Parathyroid adenoma (tissue), 2 donors: ENCODE measurements at regions not wholly inside any gene's neighbourhood (a gene's known extent, or its start where the extent isn't known, plus 50 kb on each side); places are given as distances from the start of the nearest gene placed in this dataset.

Experiments
- H2AFZ ChIP-seq: fragments of 300-600 bp; sonication (generic); one replicate; pipeline ENCODE4 v1.7.0; 2017; ENCODE audit warnings: antibody characterized with exemption, mild to moderate bottlenecking
- H3K27ac ChIP-seq: fragments of 300-600 bp; sonication (generic); one replicate; pipeline ENCODE4 v1.7.0; 2017
- H3K27me3 ChIP-seq: fragments of 300-600 bp; sonication (generic); one replicate; pipeline ENCODE4 v1.7.0; 2017; ENCODE audit warnings: low read length; ENCODE audit not compliant: control insufficient read depth, insufficient read depth
- H3K36me3 ChIP-seq: fragments of 300-600 bp; sonication (generic); one replicate; pipeline ENCODE4 v1.7.0; 2017; ENCODE audit warnings: low read length; ENCODE audit not compliant: control insufficient read depth, insufficient read depth
- H3K4me1 ChIP-seq: fragments of 300-600 bp; sonication (generic); one replicate; pipeline ENCODE4 v1.7.0; 2017; ENCODE audit warnings: control low read depth
- H3K4me2 ChIP-seq: fragments of 300-600 bp; sonication (generic); one replicate; pipeline ENCODE4 v1.7.0; 2017; ENCODE audit warnings: low read length
- H3K4me3 ChIP-seq: fragments of 300-600 bp; sonication (generic); one replicate; pipeline ENCODE4 v1.7.0; 2017; ENCODE audit warnings: low read depth, low read length
- H3K79me2 ChIP-seq: fragments of 300-600 bp; sonication (generic); one replicate; pipeline ENCODE4 v1.7.0; 2017; ENCODE audit warnings: control low read depth
- H3K9ac ChIP-seq: fragments of 300-600 bp; sonication (generic); one replicate; pipeline ENCODE4 v1.7.0; 2017; ENCODE audit warnings: mild to moderate bottlenecking
- H3K9me3 ChIP-seq: fragments of 300-600 bp; sonication (generic); one replicate; pipeline ENCODE4 v1.7.0; 2017; ENCODE audit warnings: low read length; ENCODE audit not compliant: control insufficient read depth
- TF ChIP-seq, protein P1 (sequence below): fragments of 300-600 bp; sonication (generic); IDR thresholded peaks from one replicate; pipeline ENCODE4 v1.7.0; 2017; ENCODE audit warnings: antibody characterized with exemption, mild to moderate bottlenecking
- donor health status: primary hyperparathyroidism.

GRCh38 chr6:132082421-132082820 lies 131.2 kb upstream of the CCN2 start:
- Histone ChIP-seq H2AFZ (no peak overlapping the region), H3K4me2 (no peak overlapping the region), H3K27me3 (no peaks in the 10 kb centered on the region), H3K79me2 (no peaks in the 10 kb centered on the region), H3K36me3 (no peaks in the 10 kb centered on the region), H3K9me3 (no peaks in the 10 kb centered on the region), H3K4me3 (no peak overlapping the region), H3K4me1 (no peaks in the 10 kb centered on the region), H3K9ac (no peak overlapping the region), H3K27ac (no peak overlapping the region)
- TF ChIP-seq, protein P1, sequence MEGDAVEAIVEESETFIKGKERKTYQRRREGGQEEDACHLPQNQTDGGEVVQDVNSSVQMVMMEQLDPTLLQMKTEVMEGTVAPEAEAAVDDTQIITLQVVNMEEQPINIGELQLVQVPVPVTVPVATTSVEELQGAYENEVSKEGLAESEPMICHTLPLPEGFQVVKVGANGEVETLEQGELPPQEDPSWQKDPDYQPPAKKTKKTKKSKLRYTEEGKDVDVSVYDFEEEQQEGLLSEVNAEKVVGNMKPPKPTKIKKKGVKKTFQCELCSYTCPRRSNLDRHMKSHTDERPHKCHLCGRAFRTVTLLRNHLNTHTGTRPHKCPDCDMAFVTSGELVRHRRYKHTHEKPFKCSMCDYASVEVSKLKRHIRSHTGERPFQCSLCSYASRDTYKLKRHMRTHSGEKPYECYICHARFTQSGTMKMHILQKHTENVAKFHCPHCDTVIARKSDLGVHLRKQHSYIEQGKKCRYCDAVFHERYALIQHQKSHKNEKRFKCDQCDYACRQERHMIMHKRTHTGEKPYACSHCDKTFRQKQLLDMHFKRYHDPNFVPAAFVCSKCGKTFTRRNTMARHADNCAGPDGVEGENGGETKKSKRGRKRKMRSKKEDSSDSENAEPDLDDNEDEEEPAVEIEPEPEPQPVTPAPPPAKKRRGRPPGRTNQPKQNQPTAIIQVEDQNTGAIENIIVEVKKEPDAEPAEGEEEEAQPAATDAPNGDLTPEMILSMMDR = no peak

DNA sequence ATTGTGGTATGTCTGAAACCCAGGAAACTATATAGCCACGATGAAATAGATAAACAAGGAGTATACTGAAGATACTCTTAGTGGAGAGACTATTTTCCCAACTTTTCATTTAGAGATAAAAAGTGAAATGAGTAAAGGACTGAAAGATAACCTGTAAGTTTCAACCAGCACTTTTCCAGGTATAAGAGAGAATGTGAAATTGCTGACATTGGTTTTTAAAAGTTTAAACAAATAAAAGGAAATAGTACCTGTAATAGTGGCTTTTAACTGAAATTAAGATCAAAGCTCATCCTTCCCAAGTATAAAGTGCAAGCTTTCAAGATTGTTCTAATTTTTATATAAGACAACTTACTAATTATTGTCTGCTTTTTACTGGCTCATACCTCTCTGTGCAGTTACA lies 130.2 kb upstream of the CCN2 start:
- H3K9ac ChIP-seq = no peak overlapping the region
- H3K4me2 ChIP-seq = no peak overlapping the region
- TF ChIP-seq, protein P1 = no peak
- H3K79me2 ChIP-seq = no peaks in the 10 kb centered on the region
- no peak overlapping the region for H2AFZ ChIP-seq
- no peaks in the 10 kb centered on the region for H3K36me3 ChIP-seq
- H3K27ac ChIP-seq = no peak overlapping the region
- no peaks in the 10 kb centered on the region for H3K27me3 ChIP-seq
- no peaks in the 10 kb centered on the region for H3K4me1 ChIP-seq
- no peaks in the 10 kb centered on the region for H3K9me3 ChIP-seq
- no peak overlapping the region for H3K4me3 ChIP-seq

DNA sequence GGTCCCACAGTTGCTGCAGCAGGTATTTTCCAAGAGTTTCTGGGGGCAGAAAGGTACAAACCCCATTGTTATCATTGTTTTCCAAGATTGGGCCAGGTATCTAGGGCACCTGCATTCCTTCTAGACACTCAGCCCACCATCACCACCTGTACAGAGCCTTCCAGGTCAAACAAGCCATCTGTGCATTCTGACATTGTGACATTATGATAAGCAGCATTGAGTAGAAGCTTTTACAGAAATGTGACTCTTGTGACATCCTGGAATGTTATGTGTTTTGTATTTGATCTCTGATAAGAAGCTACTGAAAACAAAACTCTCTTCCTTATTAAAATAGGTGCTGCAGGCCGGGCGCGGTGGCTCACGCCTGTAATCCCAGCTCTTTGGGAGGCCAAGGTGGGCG lies 128.1 kb upstream of the CCN2 start:
- H3K9ac ChIP-seq = no peak overlapping the region
- TF ChIP-seq, protein P1 = no peak

DNA sequence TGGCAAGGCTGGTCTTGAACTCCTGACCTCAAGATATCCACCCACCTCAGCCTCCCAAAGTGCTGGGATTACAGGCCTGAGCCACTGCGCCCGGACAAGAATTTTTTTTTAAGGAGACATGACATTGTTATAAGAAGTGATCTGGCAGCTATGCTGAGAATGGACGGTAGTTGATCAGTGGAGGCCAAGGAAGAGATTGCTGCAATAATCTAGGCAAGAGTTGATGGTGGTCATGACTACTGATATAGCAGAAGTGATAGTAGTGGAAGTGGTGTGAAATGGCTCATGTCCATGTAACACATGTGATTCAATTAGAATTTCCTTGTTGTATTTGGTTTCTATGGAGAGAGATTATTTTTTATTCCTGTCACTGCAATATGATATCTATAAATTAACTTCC lies 125.3 kb upstream of the CCN2 start:
- H3K9me3 ChIP-seq = no peaks in the 10 kb centered on the region
- no peak overlapping the region for H2AFZ ChIP-seq
- H3K4me1 ChIP-seq = no peaks in the 10 kb centered on the region
- no peaks in the 10 kb centered on the region for H3K36me3 ChIP-seq
- no peak overlapping the region for H3K9ac ChIP-seq
- no peaks in the 10 kb centered on the region for H3K79me2 ChIP-seq
- H3K27ac ChIP-seq = no peak overlapping the region
- TF ChIP-seq, protein P1 = no peak
- H3K4me3 ChIP-seq = no peak overlapping the region
- no peaks in the 10 kb centered on the region for H3K27me3 ChIP-seq
- no peak overlapping the region for H3K4me2 ChIP-seq

More for the DNA sequence above, 128.1 kb upstream of the CCN2 start:
- no peaks in the 10 kb centered on the region for H3K9me3 ChIP-seq
- H3K36me3 ChIP-seq = no peaks in the 10 kb centered on the region
- no peaks in the 10 kb centered on the region for H3K4me1 ChIP-seq
- H3K27ac ChIP-seq = no peak overlapping the region
- H3K4me2 ChIP-seq = no peak overlapping the region
- no peaks in the 10 kb centered on the region for H3K79me2 ChIP-seq
- no peak overlapping the region for H3K4me3 ChIP-seq
- no peaks in the 10 kb centered on the region for H3K27me3 ChIP-seq
- H2AFZ ChIP-seq = no peak overlapping the region

DNA sequence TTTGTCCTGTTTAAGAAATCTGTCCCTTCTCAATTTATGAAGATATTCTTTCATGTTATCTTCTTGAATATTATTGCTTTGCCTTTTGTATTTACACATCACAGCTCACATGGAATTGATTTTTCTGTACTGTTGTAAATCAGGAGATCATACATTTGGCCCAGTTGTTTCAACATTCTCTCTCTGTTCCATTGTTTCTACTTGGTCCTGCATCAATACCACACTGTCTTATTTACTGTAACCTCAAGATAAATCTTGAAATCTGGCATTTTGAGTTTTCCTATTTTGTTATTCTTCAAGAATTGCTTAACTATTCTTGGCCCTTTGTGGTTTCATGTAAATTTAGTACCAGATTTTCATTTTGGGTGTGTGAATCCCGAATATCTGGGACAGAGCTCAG lies 121.7 kb upstream of the CCN2 start:
- H3K4me3 ChIP-seq = no peak overlapping the region
- H2AFZ ChIP-seq = no peak overlapping the region
- H3K4me2 ChIP-seq = no peak overlapping the region
- no peaks in the 10 kb centered on the region for H3K79me2 ChIP-seq
- H3K27me3 ChIP-seq = no peaks in the 10 kb centered on the region
- no peaks in the 10 kb centered on the region for H3K4me1 ChIP-seq
- no peak overlapping the region for H3K27ac ChIP-seq
- TF ChIP-seq, protein P1 = no peak
- H3K9me3 ChIP-seq = no peaks in the 10 kb centered on the region
- no peaks in the 10 kb centered on the region for H3K36me3 ChIP-seq
- H3K9ac ChIP-seq = no peak overlapping the region
